CD8-positive, alpha-beta memory T cell (primary cell): ENCODE measurements at regions not wholly inside any gene's neighbourhood (a gene's known extent, or its start where the extent isn't known, plus 50 kb on each side); places are given as distances from the start of the nearest gene placed in this dataset.

Source experiments
- CTCF ChIA-PET: fragments of 350-600 bp; sonication (Branson Sonifier 250); formaldehyde crosslinking; loops from one replicate; lab custom pipeline; 2021; ENCODE audit warnings: antibody characterized with exemption; lab: Charles Lee
- POLR2A ChIA-PET: fragments of 350-600 bp; sonication (Branson Sonifier 250); formaldehyde crosslinking; loops from one replicate; lab custom pipeline; 2021; ENCODE audit warnings: antibody characterized with exemption; lab: Charles Lee
- DNase-seq, 5 donors: peaks; one replicate each; pipeline versions ENCODE4 v3.0.0 to v3.0.0-alpha.2; 2020 to 2022; ENCODE audit warnings: mixed read lengths in 1 of 5
- H3K27ac ChIP-seq: one replicate; pipeline ENCODE4 v1.7.0; 2013; ENCODE audit warnings: low read depth, mild to moderate bottlenecking, low read length, moderate library complexity
- H3K27me3 ChIP-seq: 2 replicates; pipeline ENCODE4 v1.7.0; 2013; ENCODE audit warnings: low read length, mild to moderate bottlenecking; ENCODE audit not compliant: insufficient read depth, poor library complexity, severe bottlenecking
- H3K36me3 ChIP-seq: 2 replicates; pipeline ENCODE4 v1.7.0; 2013; ENCODE audit warnings: mild to moderate bottlenecking, low read length, moderate library complexity; ENCODE audit not compliant: insufficient read depth
- H3K4me1 ChIP-seq: 2 replicates; pipeline ENCODE4 v1.7.0; 2013; ENCODE audit warnings: mild to moderate bottlenecking, low read length, moderate library complexity; ENCODE audit not compliant: insufficient read depth
- H3K4me3 ChIP-seq: 2 replicates; pipeline ENCODE4 v1.7.0; 2013; ENCODE audit warnings: mild to moderate bottlenecking, low read length
- H3K9me3 ChIP-seq: 2 replicates; pipeline ENCODE4 v1.7.0; 2013; ENCODE audit warnings: mild to moderate bottlenecking, low read length
- H3K27ac Mint-ChIP-seq, 8 donors: one replicate each; pipeline ENCODE4 v1.8.0; 2020 to 2021; ENCODE audit warnings: mixed read lengths in 8 of 8, mild to moderate bottlenecking in 6 of 8, inconsistent platforms in 3 of 8, moderate library complexity in 3 of 8
- H3K27me3 Mint-ChIP-seq, 2 donors: one replicate each; pipeline ENCODE4 v1.8.0; 2020 to 2021; ENCODE audit warnings: mixed read lengths in 2 of 2, mild to moderate bottlenecking in 1 of 2, moderate library complexity in 1 of 2
- H3K36me3 Mint-ChIP-seq, 3 donors: one replicate each; pipeline ENCODE4 v1.8.0; 2020 to 2021; ENCODE audit warnings: mixed read lengths in 3 of 3, inconsistent platforms in 1 of 3, mild to moderate bottlenecking in 1 of 3
- H3K4me1 Mint-ChIP-seq, 3 donors: one replicate each; pipeline ENCODE4 v1.8.0; 2020 to 2021; ENCODE audit warnings: mixed read lengths in 3 of 3, inconsistent platforms in 1 of 3, mild to moderate bottlenecking in 1 of 3
- H3K4me3 Mint-ChIP-seq, 7 donors: one replicate each; pipeline ENCODE4 v1.8.0; 2020 to 2021; ENCODE audit warnings: mixed read lengths in 7 of 7, mild to moderate bottlenecking in 6 of 7, moderate library complexity in 4 of 7, inconsistent platforms in 2 of 7
- H3K9me3 Mint-ChIP-seq, 5 donors: one replicate each; pipeline ENCODE4 v1.8.0; 2020 to 2022; ENCODE audit warnings: mixed read lengths in 5 of 5, mild to moderate bottlenecking in 3 of 5, moderate library complexity in 2 of 5, inconsistent platforms in 1 of 5

GRCh38 chr13:65095161-65096082 is 2134.7 kb downstream of the PCDH9 start:
- Histone ChIP-seq H3K36me3 (no peaks in the 10 kb centered on the region), H3K9me3 (no peaks in the 10 kb centered on the region), H3K27ac (no peak overlapping the region), H3K4me3 (no peak overlapping the region), H3K4me1 (no peaks in the 10 kb centered on the region), H3K27me3 (no peaks in the 10 kb centered on the region)
- Mint-ChIP-seq H3K36me3 (no peaks in the 10 kb centered on the region), H3K9me3 (peaks cover 2 to 16% (median 7%) of the 10 kb centered on the region in 5 donors), H3K4me3 (no peak overlapping the region), H3K4me1 (no peaks in the 10 kb centered on the region), H3K27ac (no peak overlapping the region), H3K27me3 (peaks cover 0 to 2% of the 10 kb centered on the region in 2 donors)
- ChIA-PET POLR2A (no interaction called here), CTCF (no interaction called here)
- DNase-seq = no peak

GRCh38 chr13:65093357-65093756 is 2136.8 kb downstream of the PCDH9 start:
- Histone ChIP-seq H3K4me3 (no peak overlapping the region), H3K27me3 (no peaks in the 10 kb centered on the region), H3K9me3 (peaks cover 3% of the 10 kb centered on the region), H3K27ac (no peak overlapping the region), H3K4me1 (no peaks in the 10 kb centered on the region), H3K36me3 (no peaks in the 10 kb centered on the region)
- ChIA-PET CTCF (no interaction called here), POLR2A (interaction anchor here (0.5 kb wide), 1 partner anchor 683 kb away, joined by 3 read pairs; no protein-coding TSS in a partner anchor)
- Mint-ChIP-seq H3K36me3 (no peaks in the 10 kb centered on the region), H3K27me3 (peaks cover 0 to 2% of the 10 kb centered on the region in 2 donors), H3K4me1 (no peaks in the 10 kb centered on the region), H3K4me3 (no peak overlapping the region), H3K27ac (no peak overlapping the region), H3K9me3 (peaks cover 0 to 16% (median 7%) of the 10 kb centered on the region in 5 donors)
- DNase-seq = no peak

- Histone ChIP-seq H3K27ac (no peak overlapping the region), H3K4me1 (no peaks in the 10 kb centered on the region), H3K9me3 (peaks cover 3% of the 10 kb centered on the region), H3K4me3 (no peak overlapping the region), H3K27me3 (no peaks in the 10 kb centered on the region), H3K36me3 (no peaks in the 10 kb centered on the region)
- H3K36me3 Mint-ChIP-seq = no peaks in the 10 kb centered on the region
- peaks cover 0 to 12% (median 6%) of the 10 kb centered on the region in 5 donors for H3K9me3 Mint-ChIP-seq
- H3K4me1 Mint-ChIP-seq = no peaks in the 10 kb centered on the region
- no peak overlapping the region for H3K4me3 Mint-ChIP-seq
- no peak overlapping the region for H3K27ac Mint-ChIP-seq
- POLR2A ChIA-PET = no interaction called here
- peaks cover 0 to 2% of the 10 kb centered on the region in 2 donors for H3K27me3 Mint-ChIP-seq
- no peak for DNase-seq
- CTCF ChIA-PET = no interaction called here
Measured at GRCh38 chr13:65091031-65091430, 2139.1 kb downstream of the PCDH9 start.

GRCh38 chr13:65090186-65090585 is 2139.9 kb downstream of the PCDH9 start:
- no peaks in the 10 kb centered on the region for H3K36me3 Mint-ChIP-seq
- H3K4me3 Mint-ChIP-seq = no peak overlapping the region
- peaks cover 0 to 2% of the 10 kb centered on the region in 2 donors for H3K27me3 Mint-ChIP-seq
- Histone ChIP-seq H3K9me3 (peaks cover 3% of the 10 kb centered on the region), H3K27ac (no peak overlapping the region), H3K27me3 (no peaks in the 10 kb centered on the region), H3K4me3 (no peak overlapping the region), H3K4me1 (no peaks in the 10 kb centered on the region), H3K36me3 (no peaks in the 10 kb centered on the region)
- peaks cover 0 to 11% (median 6%) of the 10 kb centered on the region in 5 donors for H3K9me3 Mint-ChIP-seq
- H3K27ac Mint-ChIP-seq = no peak overlapping the region
- ChIA-PET POLR2A (no interaction called here), CTCF (no interaction called here)
- DNase-seq = no peak
- H3K4me1 Mint-ChIP-seq = no peaks in the 10 kb centered on the region

GRCh38 chr13:65088906-65089305 is 2141.2 kb downstream of the PCDH9 start:
- ChIA-PET POLR2A (no interaction called here), CTCF (no interaction called here)
- no peak for DNase-seq
- Mint-ChIP-seq H3K27me3 (peaks cover 0 to 2% of the 10 kb centered on the region in 2 donors), H3K9me3 (peaks cover 2 to 11% (median 6%) of the 10 kb centered on the region in 5 donors), H3K4me3 (no peak overlapping the region), H3K36me3 (no peaks in the 10 kb centered on the region), H3K27ac (no peak overlapping the region), H3K4me1 (no peaks in the 10 kb centered on the region)
- no peaks in the 10 kb centered on the region for H3K36me3 ChIP-seq
- no peak overlapping the region for H3K4me3 ChIP-seq
- no peak overlapping the region for H3K27ac ChIP-seq
- H3K9me3 ChIP-seq = peaks cover 3% of the 10 kb centered on the region
- no peaks in the 10 kb centered on the region for H3K27me3 ChIP-seq
- no peaks in the 10 kb centered on the region for H3K4me1 ChIP-seq

GRCh38 chr13:65085977-65086376 is 2144.2 kb downstream of the PCDH9 start:
- peaks cover 3% of the 10 kb centered on the region for H3K9me3 ChIP-seq
- CTCF ChIA-PET = no interaction called here
- Mint-ChIP-seq H3K36me3 (no peaks in the 10 kb centered on the region), H3K4me1 (no peaks in the 10 kb centered on the region), H3K27me3 (no peaks in the 10 kb centered on the region), H3K4me3 (no peak overlapping the region), H3K9me3 (peaks cover 2 to 15% (median 2%) of the 10 kb centered on the region in 5 donors), H3K27ac (no peak overlapping the region)
- no peaks in the 10 kb centered on the region for H3K27me3 ChIP-seq
- H3K36me3 ChIP-seq = no peaks in the 10 kb centered on the region
- peak in 1 of 5 donors; percentile 18 for DNase-seq
- no peak overlapping the region for H3K4me3 ChIP-seq
- POLR2A ChIA-PET = no interaction called here
- no peaks in the 10 kb centered on the region for H3K4me1 ChIP-seq
- H3K27ac ChIP-seq = no peak overlapping the region

GRCh38 chr13:65074248-65074647 is 2155.9 kb downstream of the PCDH9 start:
- Histone ChIP-seq H3K4me1 (no peaks in the 10 kb centered on the region), H3K4me3 (no peak overlapping the region), H3K9me3 (no peaks in the 10 kb centered on the region), H3K27me3 (no peaks in the 10 kb centered on the region), H3K36me3 (no peaks in the 10 kb centered on the region), H3K27ac (no peak overlapping the region)
- no peak overlapping the region for H3K27ac Mint-ChIP-seq
- H3K4me1 Mint-ChIP-seq = no peaks in the 10 kb centered on the region
- no peaks in the 10 kb centered on the region for H3K36me3 Mint-ChIP-seq
- ChIA-PET POLR2A (no interaction called here), CTCF (no interaction called here)
- H3K4me3 Mint-ChIP-seq = no peak overlapping the region
- DNase-seq = no peak
- H3K9me3 Mint-ChIP-seq = peaks cover 0 to 63% (median 5%) of the 10 kb centered on the region in 5 donors
- H3K27me3 Mint-ChIP-seq = peaks cover 0 to 1% of the 10 kb centered on the region in 2 donors

- ChIA-PET POLR2A (no interaction called here), CTCF (no interaction called here)
- Mint-ChIP-seq H3K4me3 (no peak overlapping the region), H3K9me3 (peaks cover 4 to 35% (median 7%) of the 10 kb centered on the region in 5 donors), H3K36me3 (no peaks in the 10 kb centered on the region), H3K27ac (no peak overlapping the region), H3K27me3 (peaks cover 0 to 1% of the 10 kb centered on the region in 2 donors), H3K4me1 (no peaks in the 10 kb centered on the region)
- Histone ChIP-seq H3K27me3 (no peaks in the 10 kb centered on the region), H3K4me3 (no peak overlapping the region), H3K9me3 (no peaks in the 10 kb centered on the region), H3K4me1 (no peaks in the 10 kb centered on the region), H3K27ac (no peak overlapping the region), H3K36me3 (no peaks in the 10 kb centered on the region)
- no peak for DNase-seq
Measured at GRCh38 chr13:65064967-65065366, 2165.2 kb downstream of the PCDH9 start.
